Transverse colon (tissue), 4 donors: ENCODE measurements at regions not wholly inside any gene's neighbourhood (a gene's known extent, or its start where the extent isn't known, plus 50 kb on each side); places are given as distances from the start of the nearest gene placed in this dataset.

Experiments used
- EP300 ChIP-seq: sonication (generic); formaldehyde crosslinking; IDR thresholded peaks from one replicate; pipeline ENCODE4 v1.6.1; 2017; ENCODE audit warnings: antibody characterized with exemption, low read depth
- POLR2A ChIP-seq: fragments of 450-650 bp; IDR thresholded peaks from one replicate; pipeline ENCODE4 v1.6.1; 2016; ENCODE audit warnings: antibody characterized with exemption, mild to moderate bottlenecking, moderate library complexity
- POLR2AphosphoS5 ChIP-seq, 3 donors: sonication (generic); formaldehyde crosslinking; IDR thresholded peaks; one replicate each; pipeline ENCODE4 v1.6.1; 2016; ENCODE audit warnings: antibody characterized with exemption in 3 of 3
- TF ChIP-seq, protein P1 (sequence below), 5 experiments: fragments of 200-600 bp in 3 of 5; fragments of 450-650 bp in 2 of 5; sonication (generic) in 3 of 5; IDR thresholded peaks; 1 replicate in 2 of 5; 2 replicates in 3 of 5; pipeline ENCODE4 v1.5.1; 2016 to 2017; ENCODE audit warnings: antibody characterized with exemption in 5 of 5, inconsistent platforms in 3 of 5, mild to moderate bottlenecking in 2 of 5, moderate library complexity in 1 of 5

DNA sequence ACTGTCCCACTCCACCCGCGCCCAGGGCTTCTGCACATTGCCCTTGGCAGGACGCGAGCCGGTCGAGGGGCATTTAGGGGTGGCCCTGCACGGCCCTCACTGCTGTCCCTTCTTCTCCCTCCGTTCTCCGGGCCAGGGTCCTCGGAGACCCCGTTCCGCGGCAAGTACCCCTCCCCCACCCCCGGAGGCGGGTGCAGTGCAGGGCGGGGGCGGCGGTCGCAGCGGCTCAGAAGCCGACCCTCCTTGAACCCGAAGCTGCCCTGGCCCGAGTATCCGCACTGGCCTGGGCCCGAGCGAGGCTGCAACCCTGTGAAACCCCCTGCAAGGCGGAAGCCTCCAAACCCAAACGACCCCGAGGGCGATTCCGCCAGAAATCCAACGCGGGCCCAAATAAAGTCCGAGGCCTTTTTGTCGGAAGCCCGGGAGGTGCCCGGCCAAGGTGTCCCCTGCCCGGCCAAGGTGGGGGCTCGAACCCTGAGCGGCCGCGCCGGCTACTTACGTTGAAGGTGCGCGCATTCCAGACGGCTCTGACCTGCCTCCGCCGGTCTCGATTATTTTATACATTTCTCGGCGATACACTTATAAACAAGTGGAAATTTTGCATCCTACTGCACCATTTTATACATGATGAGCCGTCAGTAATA lies 53.1 kb upstream of the TMEM33 start:
- TF ChIP-seq, protein P1, sequence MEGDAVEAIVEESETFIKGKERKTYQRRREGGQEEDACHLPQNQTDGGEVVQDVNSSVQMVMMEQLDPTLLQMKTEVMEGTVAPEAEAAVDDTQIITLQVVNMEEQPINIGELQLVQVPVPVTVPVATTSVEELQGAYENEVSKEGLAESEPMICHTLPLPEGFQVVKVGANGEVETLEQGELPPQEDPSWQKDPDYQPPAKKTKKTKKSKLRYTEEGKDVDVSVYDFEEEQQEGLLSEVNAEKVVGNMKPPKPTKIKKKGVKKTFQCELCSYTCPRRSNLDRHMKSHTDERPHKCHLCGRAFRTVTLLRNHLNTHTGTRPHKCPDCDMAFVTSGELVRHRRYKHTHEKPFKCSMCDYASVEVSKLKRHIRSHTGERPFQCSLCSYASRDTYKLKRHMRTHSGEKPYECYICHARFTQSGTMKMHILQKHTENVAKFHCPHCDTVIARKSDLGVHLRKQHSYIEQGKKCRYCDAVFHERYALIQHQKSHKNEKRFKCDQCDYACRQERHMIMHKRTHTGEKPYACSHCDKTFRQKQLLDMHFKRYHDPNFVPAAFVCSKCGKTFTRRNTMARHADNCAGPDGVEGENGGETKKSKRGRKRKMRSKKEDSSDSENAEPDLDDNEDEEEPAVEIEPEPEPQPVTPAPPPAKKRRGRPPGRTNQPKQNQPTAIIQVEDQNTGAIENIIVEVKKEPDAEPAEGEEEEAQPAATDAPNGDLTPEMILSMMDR (IDR thresholded peaks at IDR 0.05): no peak
- TF ChIP-seq POLR2AphosphoS5 (IDR thresholded peaks at IDR 0.05) (no peak), EP300 (no peak), POLR2A (no peak)
